NCI-H2029 (cell line): ENCODE measurements at regions not wholly inside any gene's neighbourhood (a gene's known extent, or its start where the extent isn't known, plus 50 kb on each side); places are given as distances from the start of the nearest gene placed in this dataset.

Source experiments
- DNase-seq: peaks from one replicate; lab custom pipeline; 2025; lab: John Stamatoyannopoulos, UW

DNA sequence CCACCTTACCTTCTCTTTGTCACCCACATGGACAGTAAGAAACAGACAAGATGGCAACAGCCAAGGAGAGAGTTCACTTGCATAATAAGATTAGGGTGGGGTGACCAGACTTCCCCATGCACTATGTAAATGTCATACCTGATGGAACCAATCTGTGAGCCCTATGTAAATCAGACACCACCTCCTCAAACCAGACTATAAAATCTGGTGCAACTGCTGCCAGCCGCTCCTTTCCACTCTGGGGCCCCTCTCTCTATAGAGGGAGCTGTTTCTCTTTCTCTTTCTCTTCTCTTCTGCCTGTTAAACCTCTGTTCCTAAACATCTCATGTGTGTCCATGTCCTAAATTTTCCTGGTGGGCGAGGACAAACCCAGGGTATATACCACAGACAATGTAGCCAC lies 405.5 kb upstream of the CNTN4 start:
- no peak for DNase-seq

DNA sequence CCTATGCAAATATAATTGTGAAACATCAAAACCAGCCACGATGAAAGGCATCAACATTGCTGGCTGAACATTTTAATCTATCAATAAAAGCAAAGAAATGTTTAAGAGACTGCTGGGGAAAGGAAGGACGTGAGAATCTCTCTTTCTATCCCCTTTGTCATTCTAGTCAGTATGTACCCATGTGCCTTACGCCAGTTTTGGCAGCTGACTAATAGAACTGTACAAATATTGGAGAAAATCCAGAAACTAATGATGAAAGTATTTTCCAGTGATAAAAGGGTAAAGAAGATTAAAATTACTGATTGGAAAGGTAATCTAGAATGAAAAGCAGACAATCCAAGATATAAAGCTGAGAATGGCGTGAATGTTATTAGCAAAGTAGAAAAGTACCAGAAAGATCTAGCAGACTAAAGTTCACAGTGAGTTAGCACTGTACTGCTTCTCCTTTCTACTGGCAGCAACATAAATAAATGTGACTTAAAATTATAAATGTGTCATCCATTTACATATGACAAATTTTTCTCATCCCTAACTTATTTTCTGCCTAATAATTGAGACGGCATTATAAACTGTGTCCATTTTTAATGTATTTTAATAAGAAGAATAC lies 401.9 kb upstream of the CNTN4 start:
- DNase-seq: no peak

DNA sequence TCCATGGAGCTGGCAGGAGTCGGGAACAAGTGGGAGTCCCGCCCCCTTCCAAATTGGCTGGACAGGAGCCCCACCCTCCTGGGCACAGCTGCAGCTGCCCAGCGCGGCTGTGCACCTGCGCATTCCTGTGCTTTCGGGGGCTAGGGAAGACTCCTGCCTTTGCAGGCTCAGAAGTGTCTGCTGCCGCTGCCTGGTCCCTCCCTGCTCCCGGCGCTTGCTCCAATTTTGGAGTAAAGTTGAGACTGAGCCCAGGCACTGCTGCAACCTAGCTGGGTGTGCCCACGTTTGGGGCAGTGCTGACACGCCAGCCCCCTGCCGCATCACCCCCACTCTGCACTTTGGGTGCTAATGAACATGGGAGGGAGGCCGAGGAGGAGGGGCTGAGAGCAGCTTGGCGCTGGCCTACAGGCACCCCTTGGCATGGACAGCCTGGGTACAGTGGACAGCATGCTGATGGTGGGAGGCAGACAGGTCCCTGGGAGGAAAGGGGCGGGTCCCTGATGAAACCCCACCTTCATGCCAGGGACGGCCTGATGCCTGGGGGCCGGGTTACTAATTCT lies 399.2 kb upstream of the CNTN4 start:
- DNase-seq: no peak

DNA sequence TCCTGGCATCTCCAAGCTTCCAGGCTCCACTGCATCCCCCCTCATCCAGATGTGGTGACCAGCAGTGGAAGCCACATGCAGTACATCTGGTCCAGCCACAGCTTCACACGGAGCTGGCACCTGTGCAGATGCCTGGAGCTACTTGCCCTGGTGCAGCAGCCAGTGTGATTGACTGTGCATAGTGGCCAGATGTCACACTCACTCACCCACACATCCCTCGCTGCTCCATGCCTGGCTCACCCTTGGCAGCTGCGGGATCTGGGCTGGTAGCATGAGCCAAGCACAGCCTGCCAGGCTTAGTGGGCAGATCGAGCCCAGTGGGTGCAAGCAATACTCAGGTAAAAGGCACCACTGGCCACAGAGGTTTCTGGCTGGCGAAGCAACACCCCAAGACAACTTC lies 398.0 kb upstream of the CNTN4 start:
- no peak for DNase-seq

DNA sequence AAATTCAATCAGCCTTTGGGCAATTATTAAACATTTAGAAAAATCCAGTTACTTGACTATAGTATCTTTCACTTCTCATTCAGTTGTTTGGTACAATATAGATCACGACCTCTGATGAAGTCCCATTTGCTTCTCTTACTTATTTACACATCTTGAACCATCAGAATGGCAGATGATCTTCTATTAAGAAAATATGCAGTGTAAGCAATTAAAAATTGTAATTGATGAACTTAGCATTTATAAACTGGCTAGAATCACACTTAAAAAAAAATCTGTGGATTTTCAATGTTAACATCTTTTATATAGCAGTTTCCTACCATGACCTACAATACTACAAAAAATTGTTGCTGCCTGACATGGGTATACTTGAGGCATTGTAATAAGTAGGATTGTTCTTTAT lies 395.5 kb upstream of the CNTN4 start:
- DNase-seq: no peak

DNA sequence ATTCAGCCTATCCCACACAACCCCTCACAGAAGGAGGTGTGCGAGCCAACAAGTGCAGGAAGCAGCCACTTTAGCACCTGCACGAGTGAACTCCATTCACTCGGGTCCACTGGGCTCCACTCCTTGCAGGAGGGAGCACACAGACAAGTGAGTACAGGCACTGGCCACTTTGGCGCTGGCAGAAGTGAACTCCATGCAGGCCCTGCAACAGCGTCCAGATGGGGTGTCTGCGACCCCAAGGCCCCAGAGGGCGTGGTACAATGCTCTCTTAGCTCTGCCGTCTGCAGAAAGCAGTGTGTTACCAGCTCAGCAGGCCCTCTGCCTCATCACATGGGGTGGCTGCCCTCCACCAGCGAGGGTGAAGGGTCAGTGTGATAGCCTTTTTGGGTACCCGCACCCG lies 388.0 kb upstream of the CNTN4 start:
- no peak for DNase-seq

DNA sequence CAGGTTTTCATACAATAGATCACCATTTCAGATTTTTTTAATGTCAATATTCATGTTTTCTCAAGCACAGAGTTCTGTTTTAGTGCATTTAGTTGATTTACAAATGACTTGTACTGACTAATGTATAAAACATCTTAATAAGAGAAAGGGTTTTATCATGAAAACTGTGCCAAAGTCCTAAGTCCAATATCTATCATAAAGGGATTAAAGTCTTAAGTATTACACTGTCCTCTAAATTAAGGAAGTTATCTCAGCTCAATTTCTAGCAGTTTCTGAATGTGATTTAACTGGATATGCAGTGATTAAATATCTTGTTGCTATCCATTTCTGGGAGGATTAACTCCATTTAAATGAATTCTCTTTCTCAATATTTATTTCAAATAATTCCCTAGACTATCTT lies 381.1 kb upstream of the CNTN4 start:
- DNase-seq: no peak

DNA sequence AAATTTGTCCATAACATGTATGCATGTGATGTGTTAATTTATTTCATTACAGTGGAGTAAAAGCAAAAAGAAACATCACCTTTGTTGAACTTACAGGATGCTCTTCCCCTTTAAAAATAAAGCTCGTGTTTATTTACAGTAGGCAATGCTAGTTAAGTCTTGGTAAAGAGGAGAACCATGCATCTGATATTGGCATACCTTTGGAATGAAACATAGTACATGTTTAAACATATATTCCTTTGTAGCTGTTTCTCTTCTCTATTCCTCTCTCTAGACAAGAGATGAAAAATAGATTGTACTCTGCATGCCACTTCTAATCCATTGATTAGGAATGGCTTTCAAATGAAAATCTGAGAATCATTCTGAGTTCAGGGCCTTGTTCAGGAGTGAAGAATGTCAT lies 374.9 kb upstream of the CNTN4 start:
- DNase-seq: no peak

DNA sequence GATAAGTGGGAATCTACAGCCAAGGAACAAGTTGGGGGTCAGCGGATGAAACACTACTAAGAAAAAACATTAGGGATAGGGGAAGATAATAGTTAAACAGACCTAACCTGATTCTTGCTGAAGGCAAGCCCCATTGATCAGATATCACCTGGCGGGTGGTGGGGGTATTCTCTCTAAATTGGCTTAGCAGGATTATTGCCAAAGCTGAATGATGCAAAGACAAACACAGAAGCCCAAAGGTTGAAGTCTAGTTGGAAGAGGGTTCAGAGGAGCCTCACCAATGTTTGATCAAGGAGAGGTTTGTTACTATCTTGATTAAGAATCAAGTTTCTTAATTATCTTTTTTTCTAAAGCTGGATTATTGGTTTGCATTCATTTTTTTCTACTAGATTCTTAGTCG lies 371.9 kb upstream of the CNTN4 start:
- DNase-seq: no peak

DNA sequence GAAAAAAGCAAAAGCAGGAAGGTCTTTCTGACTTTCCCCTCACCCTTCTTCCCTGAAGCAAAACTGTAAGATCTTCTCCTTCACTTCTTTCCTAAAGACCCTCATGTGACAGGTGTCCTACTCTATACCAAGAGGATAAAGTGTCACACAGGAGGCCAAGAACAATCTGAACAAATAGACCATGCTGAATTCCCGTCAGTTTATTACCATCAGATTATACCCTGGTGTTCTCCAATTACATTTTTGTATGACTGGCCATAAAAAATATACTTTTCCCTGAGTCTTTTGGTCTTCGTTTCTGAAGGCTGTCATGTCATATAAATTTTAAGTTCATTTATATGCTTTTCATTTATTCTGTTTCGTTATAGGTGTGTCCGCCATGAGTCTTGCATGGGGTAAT lies 371.4 kb upstream of the CNTN4 start:
- no peak for DNase-seq

DNA sequence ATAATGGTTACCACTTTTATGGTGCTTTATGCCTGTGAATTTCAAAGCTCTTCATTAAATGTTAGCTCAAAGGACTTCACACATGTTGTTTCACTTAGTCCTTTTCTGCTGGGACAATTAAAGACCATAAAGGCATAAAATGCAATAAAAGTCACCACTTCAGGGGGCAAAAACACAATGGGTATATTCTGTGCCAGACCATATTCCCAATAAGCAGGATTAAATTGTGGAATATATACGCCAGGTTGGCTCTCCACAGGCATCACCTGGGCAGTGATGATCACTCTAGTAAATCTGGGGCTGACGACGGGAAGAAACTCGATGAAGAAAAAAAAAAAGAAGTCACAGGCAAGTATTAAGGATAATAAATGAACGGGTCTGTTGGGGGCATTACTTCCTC lies 370.2 kb upstream of the CNTN4 start:
- no peak for DNase-seq

DNA sequence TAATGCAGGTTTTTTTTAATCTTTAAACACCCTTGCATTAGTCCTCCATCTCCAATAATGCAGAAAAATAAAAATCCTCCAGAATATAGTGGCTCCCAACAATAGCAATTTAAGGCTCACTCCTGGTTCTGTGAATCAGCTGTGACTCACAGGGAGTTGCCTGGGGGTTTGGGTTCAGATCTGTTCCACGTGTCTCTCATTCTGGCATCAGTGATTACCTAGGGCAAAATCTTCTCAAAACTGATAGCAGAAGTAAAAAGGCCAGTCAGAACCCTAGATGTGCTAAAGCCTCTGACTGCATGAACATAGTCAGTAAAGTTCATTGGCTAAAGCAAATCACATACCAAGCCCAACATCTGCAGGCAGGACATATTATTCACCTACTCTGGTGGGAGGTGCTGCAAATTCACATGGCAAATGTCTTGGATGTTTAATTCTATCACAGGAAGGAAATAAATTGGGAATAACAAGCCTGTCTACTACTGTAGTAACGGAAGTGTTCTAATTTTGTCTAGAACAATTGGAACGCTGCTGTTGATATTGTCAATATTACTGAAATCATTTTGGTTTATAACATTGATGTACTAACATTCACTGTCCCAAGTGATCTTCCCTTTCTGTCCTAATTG lies 364.1 kb upstream of the CNTN4 start:
- DNase-seq: no peak

DNA sequence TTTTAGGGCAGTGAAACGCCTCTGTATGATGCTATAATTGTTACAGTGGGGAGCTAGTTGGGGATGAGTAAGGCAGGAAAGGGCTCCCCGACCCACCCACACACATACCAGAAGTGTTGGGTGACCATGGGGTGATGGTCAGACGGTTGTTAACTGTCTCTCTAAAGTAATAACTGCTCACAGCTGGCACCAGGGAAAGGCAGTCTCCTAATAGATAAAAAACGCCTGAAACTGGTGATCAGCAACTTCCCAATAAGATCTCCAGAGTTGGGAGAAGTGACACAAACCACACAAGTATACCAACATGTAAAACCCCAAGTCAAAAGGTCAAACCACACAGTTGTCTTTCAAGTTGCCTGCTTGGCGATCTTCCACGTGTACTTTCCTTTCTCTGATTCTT lies 346.5 kb upstream of the CNTN4 start:
- no peak for DNase-seq

DNA sequence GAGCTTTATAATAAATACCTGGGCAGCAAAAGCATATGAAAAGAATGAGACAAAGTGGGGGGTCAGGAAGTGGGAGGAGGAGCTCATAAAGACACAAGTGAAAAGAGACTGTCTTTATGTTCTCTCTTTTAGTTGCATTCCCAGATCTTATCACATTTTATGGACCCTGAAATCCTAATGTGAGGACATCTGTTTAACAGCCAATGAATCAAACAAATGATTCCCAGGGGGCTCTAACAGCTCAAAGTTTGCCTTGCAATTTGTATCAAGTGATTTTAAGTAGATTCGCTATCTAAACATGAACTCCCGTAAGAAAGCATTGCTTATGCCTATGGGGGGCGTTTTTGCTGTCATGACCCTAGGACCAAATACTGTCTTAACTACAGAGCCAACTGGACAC lies 332.3 kb upstream of the CNTN4 start:
- no peak for DNase-seq

DNA sequence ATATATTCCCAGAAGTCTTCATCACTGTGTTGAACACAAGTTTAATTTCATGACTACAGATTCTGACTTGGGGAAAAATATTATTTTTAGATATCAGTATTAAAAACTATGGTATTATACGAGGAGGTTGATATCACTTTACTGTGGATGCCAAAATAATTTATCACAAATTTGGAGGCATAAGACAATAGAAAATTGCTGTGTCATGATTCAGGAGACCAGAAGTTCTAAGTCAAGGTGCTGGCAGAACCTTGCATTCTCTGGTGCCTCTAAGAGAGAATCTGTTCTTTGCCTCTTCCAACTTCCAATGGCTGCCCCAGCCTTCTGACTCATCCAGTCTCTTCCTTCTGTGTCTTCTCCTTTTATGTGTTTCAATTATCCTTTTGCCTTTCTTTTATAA lies 325.0 kb upstream of the CNTN4 start:
- no peak for DNase-seq

DNA sequence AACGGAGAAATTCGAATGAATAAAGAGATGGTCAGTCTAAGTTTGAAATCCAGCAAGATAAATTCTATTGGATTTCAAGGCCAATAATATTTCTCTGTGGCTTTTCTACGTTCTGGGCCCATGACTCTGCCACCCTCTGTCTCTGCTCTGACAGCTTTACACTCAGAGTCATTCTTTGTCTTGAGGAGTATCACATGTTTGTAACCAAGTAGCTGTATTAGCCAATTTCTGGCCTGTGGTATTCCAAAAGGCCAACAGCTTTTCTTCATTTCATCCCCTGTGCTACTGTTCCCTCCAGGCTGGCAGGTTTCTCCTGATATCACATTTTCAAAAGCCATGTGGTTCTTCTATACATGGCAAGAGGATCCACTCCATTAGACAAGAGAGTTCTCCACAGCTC lies 324.1 kb upstream of the CNTN4 start:
- no peak for DNase-seq

DNA sequence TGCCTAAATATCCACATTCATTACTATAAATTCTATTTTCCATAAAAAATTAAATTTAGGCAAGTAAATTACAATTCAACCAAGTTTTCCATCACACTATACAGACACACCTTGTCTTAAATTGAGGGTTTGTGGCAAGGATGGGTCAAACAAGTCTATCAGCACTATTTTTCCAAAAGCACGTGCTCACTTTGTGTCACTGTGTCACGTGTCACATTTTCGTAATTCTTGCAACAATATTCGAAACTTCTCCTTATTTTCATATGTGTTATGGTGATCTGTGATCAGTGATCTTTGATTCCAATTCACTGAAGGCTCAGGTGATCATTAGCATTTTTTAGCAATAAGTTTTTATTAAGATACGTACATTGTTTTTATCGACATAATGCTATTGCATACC lies 323.3 kb upstream of the CNTN4 start:
- DNase-seq: no peak

DNA sequence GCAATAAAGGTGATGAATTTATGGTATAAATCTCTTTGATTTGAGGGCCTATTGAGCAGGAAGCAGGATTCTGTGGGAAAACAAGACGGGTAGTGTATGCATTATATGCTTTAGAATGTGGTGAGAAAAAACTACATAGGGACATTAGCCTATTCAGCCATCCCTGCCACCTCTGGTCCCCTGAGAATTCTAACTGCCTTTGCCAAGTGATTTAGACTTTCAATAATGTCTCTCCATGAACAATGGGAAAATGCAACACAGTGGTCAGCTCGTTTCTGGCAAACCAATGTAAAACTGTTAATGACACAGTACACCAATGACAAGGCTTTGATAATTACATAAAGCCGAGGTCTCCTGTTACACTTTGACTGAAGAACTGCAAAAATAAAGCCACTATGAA lies 314.7 kb upstream of the CNTN4 start:
- no peak for DNase-seq

DNA sequence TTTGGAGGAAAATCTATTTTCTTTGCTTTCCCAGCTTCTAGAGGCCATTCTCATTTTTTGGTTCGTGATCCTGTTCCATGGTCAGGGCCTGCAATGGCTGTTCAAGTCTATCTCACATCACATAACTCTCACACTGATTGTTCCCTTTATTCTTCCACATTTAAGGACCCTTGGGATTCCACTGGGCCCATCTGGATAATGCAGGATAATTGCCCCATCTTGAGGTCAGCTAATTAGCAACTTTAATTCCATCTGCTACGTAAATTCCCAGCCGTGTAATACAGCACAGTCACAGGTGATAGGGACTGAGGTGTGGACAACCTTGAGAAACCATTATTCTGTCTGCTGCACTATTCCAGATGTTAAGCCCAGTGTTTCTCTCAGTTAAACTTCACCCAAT lies 311.6 kb upstream of the CNTN4 start:
- no peak for DNase-seq

DNA sequence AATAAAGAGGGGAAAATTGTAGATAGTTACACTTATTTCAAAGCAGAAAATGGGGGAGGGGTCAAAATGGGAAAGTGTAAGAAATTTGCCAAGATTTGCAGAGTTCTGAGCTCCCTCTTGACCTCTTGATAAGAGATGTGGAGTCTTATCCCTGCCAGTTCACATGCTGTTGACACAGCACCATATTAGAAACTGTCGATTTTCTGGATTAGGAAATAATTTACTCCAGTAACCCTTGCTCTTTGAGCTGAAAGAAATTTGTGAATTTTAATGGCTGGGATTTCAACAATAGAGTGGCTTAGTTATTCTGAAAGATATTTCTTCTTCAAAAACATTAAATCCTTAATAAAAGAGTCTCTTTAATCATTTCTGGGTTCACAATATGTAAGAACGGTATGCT lies 306.2 kb upstream of the CNTN4 start:
- no peak for DNase-seq

DNA sequence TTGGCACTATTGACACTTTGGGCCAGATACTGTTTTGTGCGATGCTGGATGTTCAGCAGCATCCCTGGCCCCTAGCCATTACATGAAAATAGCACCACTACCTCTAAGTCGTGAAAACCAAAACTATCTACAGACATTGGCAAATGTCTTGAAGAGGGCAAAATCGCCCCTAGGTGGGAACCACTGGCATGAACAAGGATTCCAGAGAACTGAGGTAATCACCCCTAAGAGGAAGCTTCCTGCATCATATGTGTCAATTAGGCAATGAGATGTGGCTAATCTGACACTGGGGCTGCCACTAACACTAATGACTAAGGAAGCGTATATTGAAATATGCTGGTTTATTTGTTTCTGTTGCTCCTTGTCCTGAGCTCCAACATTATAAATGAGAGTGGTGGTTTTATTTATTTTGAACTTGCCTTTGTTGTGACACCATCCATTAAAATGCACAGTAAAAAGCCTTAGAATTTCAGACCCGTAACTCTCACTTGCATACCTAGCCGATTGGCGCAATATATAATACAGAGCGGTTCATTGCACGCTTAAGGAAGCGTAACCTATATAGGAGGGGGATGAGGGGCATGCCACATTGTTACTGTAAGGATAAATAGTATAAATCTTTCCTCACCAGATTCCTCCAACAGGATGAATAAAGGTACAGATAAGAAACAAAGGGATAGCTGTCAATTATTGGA lies 299.8 kb upstream of the CNTN4 start:
- DNase-seq: no peak

DNA sequence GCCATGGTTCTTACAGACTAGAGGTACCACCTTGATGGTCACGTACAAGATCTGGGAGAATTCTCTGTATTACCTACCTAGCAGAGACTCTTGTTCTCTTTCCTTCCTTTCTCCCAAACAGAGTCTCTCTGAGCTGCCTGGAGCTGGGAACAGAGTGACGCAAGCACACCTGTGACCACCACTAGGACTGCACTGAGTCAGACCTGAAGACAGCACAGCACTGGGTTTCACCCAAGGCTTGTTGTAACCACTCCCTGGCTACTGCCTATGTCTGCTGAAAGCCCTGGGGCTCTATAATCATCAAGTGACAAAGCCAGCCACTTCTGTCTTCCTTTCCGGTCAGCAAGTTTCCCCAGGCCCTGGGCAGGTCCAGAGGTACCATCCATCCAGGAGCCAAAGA lies 293.3 kb upstream of the CNTN4 start:
- no peak for DNase-seq

DNA sequence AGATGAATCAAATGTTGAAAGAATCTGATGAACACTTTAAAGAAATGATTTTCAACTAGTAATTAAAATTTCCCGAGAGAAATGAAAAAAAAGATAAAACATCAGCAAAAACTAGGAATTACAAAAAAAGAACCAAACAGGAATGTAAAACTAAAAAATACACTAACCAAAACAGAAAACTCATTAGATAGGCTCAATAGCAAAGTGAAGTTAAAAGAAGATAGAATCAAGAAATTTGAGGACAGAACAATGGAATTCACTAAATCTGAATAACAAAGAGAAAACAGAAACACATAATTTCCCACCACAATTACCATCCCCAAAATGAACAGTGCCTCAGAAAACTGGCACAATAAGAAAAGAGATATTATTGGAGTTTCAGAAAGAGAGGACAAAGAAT lies 290.1 kb upstream of the CNTN4 start:
- no peak for DNase-seq

DNA sequence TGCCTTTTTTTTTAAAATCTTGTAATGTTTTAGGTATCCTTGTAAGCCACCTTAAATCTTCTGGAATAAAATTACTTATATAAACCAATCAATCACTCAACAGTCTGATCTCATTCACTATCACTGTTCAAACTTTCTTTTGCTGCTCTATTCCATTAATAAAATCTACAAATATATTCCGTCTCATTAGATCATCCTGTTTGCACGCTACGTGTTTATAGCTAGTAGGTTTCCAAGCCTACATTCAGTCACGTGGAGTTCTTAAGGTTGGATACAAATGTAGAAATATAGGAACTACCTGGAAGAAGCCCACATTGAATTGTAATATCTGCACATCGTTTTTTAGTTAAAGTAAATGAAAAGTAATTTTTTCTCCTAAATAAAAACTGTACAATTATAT lies 274.8 kb upstream of the CNTN4 start:
- no peak for DNase-seq
